ENCODE measurements at regions not wholly inside any gene's neighbourhood (a gene's known extent, or its start where the extent isn't known, plus 50 kb on each side); places are given as distances from the start of the nearest gene placed in this dataset.

- TF ChIP-seq, protein P1, sequence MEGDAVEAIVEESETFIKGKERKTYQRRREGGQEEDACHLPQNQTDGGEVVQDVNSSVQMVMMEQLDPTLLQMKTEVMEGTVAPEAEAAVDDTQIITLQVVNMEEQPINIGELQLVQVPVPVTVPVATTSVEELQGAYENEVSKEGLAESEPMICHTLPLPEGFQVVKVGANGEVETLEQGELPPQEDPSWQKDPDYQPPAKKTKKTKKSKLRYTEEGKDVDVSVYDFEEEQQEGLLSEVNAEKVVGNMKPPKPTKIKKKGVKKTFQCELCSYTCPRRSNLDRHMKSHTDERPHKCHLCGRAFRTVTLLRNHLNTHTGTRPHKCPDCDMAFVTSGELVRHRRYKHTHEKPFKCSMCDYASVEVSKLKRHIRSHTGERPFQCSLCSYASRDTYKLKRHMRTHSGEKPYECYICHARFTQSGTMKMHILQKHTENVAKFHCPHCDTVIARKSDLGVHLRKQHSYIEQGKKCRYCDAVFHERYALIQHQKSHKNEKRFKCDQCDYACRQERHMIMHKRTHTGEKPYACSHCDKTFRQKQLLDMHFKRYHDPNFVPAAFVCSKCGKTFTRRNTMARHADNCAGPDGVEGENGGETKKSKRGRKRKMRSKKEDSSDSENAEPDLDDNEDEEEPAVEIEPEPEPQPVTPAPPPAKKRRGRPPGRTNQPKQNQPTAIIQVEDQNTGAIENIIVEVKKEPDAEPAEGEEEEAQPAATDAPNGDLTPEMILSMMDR (IDR thresholded peaks at IDR 0.05; ENCODE audit: poor library complexity): no peak
- TF ChIP-seq EZH2 (IDR thresholded peaks at IDR 0.05; ENCODE audit: borderline replicate concordance): no peak
Observed at GRCh38 chr2:89763254-89763580, 1071.7 kb downstream of the RPIA start.
